ENCODE measurements at regions not wholly inside any gene's neighbourhood (a gene's known extent, or its start where the extent isn't known, plus 50 kb on each side); places are given as distances from the start of the nearest gene placed in this dataset.

GRCh38 chr2:125822746-125823145 lies 833.2 kb upstream of the GYPC start:
- TF ChIP-seq CTCF (IDR thresholded peaks at IDR 0.05; ENCODE audit: low read length) (no peak), EZH2 (IDR thresholded peaks at IDR 0.05; ENCODE audit: borderline replicate concordance, low read length) (no peak)
